CD4-positive, alpha-beta T cell treated with Interleukin-15 for 4 hours (primary cell): ENCODE measurements at regions not wholly inside any gene's neighbourhood (a gene's known extent, or its start where the extent isn't known, plus 50 kb on each side); places are given as distances from the start of the nearest gene placed in this dataset.

ENCODE experiments used
- DNase-seq: peaks from one replicate; pipeline ENCODE4 v3.0.0-alpha.2; 2020; ENCODE audit warnings: low spot score

DNA sequence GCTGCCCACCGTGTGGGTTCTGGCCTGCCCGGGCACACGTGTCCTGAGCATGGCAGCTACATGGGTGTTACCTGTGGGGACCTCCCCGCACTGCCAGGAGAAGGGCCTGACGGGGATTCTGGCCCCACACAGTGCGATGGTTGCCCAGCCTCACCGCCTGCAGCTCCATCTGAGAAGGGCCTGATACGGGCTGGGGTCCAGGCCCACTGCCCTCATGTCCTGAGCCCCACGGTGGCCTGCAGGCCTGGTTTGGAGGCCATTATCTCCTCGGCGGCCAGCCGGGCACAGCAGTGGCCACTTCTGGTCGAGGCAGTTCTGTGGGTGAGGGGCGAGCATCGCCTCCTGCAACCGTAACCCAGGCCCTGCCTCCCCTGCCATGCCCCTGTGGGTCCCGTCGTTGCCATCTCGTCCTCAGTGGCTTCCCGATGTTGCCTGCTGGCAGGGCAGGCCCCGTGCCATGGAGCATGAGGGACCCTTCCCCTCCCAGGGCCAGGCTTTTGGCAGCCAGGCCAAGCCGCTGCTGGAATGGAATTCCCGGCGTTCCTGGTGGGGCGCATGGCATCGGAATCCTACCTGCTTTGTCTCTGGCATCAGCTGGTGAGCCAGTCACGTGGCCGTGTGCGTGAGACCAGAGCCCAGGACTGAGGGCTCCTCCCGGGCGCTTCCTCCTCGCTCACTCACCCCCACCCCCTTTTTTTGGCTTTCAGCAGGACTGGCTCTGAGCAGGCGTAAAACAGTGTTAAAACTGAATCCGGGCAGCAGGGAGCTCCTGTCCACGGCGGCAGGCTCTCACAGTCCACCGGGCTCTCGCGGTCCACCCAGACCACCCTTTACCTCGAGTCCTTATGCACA, 71.9 kb upstream of the PPARA start:
- DNase-seq = no peak

DNA sequence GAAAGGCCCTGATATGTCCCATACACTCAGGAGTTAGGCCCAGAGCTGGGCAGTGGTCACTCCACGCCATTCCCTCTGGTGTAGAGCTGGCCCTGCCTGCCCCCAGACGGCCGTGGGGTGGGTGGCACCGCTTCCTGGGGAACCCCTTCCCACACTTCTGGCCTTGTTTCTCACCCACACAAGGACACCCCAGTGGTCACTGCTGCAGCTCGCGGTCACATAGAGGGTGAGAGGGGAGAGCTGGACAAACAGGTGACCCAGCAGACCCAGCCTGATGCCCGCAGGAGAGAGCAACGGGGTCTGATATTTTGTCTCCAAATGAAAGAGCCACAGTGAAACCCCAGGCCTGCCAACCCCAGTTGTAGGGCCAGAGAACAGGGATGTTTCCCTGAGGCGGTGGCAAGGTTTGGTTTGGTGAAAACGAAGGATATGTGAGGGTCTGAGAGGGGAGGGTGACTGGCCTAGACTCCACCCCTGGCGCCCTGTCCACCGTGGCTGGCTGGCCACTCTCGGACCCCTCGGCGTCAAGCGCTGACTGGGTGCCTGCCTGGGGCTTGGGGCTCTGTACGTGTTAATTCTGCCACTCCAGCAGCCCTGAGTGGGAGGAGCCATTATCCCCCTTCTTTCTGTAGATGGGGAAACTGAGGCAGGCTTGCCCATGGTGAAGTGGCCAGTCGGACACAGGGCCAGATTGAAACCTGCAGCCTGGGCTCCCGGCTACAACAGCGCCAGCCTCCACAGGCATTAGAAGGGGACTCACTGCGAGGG, 71.0 kb upstream of the PPARA start:
- no peak for DNase-seq

DNA sequence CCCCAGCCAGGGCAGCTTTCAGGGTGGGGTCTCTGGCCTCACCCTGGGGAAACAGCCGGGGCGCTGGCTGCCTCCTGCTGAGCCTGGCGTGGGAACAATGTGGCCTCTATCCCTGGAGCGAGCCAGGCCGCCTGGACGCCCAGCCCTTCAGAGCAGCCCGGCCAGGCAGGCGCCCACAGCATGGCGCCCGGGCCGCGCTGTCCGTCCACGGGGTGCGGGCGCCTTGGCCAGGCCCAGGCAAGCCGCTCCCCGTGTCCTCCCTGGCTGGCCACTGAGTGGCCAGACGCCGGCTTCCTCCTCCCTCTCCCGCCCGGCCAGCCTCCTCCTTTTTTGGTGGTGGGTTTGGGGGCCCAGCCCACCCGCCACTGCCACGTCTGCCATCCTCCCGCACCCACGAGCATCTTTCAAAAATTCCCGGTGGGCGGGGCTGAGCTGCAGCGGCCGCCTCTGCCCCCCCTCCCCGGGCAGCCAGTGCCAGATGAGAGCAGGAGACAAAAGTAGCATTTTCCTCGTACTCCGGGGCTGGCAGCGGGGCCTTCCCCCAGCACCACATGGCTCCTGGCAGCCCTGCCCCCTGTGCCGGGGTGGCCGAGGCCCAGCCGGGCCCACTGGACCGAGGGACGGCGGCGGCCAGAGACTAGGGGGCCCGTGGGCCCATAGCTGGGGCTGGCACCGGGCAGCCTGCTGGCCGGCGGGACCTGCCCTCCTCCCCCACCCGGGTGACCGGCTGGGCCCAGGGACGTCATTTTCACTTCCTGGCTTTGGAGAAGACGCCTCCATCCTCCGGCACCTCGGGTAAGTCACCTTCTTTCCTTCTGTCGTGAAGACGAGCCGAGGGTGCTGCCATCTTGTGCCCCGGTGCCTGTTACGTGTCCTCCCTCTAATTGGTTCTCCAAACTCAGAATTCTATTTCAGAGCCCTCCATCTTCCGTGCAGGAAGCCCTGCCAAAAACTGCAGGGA, 70.2 kb upstream of the PPARA start:
- no peak for DNase-seq

DNA sequence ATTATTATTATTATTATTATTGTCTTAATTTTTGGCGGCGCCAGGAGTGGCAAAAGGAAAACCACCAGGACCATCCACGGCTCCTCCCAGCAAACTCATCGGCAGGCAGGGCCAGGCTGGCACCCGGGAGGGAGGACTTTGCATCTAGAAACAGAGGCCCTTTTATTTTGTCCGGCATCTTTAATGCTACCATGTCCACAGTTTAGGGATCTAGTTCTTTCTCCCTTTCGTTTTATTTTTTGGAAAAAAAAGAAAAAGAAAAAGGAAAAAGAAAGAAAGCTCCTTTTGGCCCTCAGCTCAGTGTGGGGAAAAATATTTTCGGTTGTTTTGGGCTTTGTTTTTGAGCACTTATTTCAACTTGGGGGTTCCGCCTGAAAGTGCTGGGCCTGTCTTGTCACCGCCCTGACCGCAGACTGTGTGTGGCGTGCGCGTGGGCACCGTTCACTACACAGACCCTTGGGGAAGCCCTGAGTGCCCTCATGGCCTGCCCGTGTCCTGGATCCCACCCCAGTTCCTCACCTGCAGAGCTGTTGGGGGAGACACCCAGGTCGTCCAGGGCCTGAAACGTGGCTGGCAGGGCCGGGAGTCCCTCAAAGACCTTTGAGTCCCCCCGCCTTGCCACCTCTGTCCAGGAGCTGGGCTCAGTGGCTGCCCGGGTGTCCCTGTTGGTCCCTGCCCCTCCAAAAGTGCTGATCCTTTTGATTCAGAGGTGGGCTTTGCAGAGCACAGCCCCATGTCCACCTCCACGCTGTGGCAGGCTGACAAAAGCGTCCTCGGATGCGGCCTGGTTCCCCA, 69.1 kb upstream of the PPARA start:
- no peak for DNase-seq

DNA sequence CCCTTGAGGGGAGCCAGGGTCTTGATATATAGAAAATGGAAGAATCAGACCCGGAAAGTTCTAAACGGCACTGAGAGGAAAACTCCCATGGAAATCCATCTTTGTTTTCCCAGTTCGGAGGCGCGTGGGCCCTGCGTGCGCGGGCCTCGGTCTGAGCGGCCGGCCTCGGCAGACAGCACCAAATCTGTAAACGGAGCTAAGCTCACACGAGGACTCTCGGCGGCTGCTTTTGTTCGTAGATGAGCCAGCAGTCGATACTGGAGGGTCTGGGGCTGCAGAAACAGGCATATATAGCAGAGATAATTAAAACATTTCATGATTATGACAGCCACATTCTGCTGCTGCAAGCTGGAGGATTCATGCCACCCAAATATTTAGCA, 68.5 kb upstream of the PPARA start:
- no peak for DNase-seq

DNA sequence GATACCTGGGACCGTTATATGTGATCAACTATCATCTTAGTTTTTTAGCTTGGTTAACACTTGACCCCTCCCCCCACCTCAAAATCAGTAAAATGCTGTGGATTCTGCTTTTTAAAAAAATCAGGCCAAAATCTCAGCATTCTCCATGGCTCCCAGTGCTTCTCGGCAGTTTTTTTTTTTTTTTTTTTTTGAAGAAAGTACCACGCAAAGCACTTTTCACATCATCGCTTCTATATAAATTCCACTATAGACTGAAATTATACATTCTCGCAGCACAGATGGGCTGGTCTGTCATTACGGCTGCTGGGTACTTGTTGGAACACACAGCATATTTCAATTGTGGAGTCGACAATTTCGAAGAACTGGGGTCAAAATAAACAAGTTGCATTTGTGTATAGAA, 67.7 kb upstream of the PPARA start:
- no peak for DNase-seq

DNA sequence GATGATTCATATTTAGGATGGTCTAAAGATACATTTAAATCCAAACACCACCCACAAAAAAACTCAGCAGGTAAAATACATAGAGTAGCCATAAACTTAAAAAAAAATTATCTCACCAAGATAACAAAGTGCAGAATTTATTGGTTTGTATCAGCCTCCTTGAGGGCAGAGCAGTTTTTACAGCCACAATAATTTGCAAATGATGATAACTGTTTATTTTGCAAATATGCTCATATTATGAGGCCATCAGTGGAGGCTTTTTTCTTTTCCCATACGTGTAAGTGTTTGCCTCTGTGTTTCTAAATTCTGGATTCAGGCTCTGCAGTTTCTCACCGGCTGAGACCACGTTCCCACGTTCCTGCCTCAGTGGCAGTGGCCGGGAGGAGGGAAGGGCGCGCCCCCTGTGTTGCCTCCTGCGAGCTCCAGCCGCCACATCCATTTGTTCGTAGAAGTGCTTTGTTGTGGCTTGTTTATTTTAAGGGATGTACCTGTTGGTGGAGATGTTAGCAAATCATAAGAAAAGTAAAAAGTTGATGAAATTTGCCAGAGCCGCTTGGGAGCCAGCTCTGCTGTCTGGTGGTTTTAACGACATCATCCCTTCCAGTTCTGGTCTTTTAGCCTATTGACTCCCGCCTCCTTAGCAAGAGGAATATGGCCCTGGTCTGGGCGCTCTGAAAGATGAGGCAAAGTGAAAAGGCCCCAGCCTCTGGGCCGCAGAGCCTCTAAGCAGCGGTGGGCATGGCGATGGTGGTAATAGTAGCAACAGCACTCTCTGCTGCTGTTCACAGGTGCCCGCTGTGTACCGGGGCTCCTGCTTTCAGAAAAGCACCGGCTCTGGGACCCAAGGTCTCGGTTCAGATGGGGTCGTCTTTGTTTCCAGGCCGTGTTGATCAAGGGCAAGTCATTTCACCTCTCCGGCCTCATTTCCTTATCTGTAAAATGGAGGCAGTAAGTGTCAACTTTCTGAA, 66.7 kb upstream of the PPARA start:
- no peak for DNase-seq

DNA sequence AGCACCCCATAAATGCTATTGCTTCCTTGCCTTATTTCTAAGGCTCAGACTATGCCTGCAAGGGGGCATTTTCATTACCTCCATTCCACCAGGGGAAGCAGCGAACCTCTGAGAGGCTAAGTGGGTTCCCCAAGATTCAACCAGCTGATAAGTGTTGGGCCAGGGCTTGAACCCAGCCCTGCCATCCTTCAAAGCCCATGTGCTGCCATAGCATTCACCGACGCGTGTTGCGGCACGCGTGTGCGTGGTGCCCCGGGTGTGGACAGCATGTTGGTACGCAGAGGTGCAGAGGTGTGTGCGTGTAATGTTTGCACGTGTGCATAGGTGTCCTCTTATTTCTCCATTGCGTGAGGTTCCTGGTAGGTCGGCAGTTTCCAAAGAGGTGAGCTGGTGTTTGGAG, 66.0 kb upstream of the PPARA start:
- no peak for DNase-seq

DNA sequence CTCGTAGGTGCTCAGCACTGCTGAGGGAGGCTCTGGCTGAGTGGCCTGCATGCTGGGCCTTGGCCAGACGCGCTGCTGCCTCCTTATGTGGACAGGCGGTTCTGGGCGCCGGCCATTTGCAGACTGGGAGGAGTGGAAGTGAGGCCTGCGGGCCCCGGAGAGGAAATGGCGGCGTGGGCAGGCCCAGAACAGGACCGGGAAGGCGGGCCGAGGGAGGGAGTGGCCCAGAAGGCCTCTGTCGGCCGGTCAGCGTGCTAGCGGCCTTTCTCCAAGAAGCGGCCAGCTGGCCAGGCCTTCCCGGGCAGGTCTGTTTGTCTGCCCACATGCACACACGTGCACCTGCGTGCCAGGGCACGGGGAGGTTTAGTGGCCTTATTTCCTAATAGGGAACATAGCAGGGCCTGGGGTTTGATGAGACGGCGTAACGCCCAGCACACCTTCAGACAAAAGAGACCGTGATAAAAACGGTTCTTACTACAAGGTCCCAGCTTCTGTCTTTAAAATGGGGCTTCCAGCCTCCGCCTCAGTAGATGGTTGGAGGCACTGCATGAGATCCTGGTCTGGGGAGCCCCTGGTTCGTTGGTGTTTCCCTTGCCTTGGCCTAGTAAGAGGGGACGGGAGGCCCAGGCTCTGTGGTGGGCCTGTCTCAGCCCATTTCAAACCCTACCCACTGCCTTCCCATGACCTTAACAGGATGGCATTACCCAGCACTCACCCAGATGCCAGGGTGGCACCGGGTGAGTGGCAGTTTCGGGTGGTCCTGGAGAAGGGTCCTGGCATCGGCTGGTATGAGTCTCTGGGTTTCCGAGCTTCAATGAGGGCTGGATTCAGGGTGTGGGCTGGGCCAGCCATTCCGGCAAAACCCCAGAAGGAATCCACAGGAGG, 65.1 kb upstream of the PPARA start:
- no peak for DNase-seq

DNA sequence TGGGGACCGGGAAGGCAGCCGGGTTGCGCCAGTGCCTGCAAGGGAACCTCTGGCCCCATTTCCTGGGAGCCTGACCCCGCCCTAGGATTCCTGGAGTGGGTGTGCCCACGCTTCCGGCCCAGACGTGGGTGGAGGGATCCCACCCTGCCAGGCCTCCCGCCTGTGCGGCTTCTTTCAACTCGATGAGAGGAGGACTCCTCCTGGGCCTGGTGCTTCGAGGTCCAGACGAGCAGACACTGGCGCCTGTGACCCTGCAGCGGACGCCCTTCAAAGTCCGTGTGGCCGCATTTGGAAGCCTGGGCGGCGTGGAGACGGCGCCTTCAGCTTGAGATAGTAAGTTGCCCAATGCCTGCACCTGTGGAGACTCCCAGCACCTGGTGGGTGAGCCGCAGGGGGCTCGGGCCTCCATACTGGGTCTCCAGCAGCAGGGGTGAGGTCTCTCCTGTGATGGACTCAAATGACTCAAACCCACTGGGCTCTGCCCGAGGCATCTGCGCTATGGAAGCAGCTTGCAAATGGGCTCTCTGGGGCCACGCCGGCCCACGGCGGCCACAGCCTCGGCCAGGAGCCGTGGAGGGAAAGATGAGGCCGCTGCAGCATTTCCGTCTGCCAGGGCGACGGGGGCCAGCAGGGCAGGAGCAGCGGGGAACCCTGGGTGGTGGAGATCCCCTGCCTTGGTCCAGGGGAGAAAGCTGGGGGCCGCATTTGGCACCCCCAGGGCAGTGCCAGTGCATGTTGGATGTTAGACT, 64.3 kb upstream of the PPARA start:
- no peak for DNase-seq

DNA sequence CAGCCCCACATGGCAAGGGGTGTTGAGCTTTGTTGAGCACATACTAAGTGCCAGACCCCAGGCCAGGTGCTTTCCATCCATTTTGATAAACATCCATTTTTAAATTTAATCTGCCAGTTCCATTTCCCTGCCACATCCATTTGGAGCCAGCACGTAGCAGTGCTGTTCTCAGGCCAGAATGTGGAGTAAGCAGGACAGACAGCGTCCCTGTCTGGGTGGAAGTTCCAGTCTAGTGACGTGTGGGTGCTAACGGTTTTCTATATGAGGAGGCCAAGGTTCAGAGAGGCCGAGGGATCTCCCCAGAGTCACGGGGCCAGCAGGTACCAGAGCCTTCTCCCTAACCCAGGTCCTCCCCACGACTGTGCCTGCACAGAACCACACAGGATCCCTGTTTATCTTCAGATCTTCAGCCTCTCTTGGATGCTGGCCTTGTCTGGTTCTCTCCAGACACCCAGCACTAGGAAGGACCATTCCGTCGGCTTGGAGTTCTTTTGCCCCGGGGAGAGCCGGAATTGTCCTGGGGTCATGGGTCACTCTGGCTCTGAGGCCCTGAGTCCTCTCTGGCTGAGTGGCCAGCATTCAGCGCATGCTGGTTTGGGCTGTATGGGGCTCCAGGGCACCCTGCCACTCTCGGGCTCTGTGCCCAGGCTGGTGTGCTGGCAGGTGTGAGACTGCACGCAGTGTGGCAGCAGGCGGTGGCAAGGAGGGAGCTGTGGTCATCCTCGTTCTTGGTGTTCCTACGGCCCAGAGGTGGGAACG, 63.6 kb upstream of the PPARA start:
- DNase-seq = no peak

DNA sequence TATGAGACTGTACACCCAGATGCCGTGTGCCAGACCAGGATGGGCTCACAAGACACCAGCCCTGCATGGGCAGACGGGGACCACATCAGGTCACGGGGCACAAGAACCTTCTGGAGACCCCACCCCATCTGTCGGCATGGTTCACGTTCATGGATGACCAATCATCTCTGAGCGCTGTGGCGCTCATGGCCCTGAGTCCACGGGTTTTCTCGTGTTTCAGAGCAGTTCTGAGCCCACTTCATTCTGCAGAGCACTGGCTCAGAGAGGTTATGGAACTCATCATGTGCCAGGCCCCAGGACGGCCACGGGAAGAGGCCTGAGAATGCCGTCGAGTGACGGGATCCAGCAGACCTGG, 63.0 kb upstream of the PPARA start:
- DNase-seq = no peak

DNA sequence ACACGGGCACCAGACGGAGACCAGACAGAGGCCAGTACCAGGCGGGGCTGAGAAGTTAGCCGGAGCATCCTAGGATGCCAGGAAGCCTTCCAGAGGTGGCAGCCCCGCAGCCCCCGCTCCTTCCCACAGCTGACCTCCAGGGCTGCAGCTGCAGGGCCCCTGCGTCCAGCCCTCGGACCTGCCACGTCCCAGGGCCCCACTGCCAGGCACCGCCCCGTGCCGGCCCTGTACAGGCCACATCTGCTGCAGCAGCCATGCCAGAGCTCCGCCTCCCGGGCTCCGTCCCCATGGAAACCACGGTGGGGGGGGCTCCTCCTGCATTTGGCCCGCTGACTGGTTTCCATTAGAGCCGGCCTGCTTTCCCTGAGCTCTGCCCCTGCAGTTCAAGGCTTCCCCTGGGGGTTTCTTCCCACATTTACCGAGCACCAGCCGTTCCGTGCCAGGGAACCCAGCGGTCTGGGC, 62.5 kb upstream of the PPARA start:
- DNase-seq = no peak

DNA sequence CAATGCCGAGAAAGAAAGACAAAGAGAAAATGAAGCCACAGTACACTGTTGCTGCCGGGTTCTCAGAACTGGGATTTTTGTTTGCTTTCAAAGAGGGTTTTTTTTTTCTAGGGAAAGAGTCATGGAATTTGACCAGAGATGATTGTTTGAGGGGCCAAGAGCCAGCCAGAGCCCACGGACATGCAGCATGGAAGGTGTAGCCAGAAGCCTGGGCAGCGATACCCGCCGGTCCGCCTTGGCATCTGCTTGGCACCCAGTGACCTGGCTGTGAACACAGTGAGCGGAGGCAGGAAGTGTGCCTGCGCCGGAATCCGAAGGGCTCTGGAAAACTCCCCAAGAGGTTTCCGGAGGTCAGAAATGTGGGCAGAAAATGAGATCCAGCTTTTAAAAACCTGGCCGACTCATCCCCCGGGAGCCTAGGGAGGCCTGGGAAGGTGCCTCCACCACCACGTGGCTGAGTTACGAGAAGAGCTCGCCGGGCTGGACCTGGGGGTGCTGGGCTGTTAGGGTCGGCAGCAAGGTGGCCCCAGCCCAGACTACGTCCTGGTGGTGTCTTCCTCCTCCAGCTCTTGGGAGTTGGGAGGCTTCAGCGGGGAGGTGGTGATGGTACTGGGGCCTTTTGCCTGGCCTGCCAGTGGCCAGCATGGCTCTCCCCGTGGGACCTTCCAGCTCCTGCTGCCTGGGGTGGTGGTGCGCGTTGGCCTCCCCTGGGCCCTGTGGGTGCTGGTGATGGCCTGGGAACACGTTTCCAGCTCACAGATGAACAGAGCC, 61.6 kb upstream of the PPARA start:
- DNase-seq = no peak

DNA sequence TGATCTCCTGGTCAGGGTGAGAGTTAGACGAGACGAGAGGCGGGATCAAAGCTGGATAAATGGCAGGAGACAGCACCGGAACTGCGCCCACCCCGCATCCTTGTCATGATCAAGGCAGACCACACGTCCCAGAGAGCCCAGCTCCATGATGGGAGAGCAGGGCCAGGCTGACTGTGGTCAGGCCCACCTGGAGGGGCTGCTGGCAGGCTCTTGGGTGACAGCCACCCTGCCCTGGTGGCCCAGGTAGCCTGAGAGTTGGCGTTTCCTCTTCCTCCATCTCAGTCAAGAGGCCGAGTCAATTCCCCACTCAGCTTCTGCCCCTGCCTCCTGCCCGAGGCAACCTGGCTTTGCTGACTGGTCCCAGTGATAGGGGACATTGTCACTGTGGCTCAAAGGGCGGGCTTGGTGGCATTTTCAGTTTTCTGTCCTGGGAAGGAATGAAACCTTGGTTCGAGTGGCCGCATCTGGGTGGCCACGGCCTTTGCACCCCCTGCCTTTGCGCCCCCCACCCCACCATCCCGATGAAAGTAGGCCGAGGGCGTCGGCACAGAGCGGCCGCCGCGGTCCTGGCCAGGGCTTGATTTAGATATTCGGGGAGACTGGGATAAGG, 60.8 kb upstream of the PPARA start:
- no peak for DNase-seq

DNA sequence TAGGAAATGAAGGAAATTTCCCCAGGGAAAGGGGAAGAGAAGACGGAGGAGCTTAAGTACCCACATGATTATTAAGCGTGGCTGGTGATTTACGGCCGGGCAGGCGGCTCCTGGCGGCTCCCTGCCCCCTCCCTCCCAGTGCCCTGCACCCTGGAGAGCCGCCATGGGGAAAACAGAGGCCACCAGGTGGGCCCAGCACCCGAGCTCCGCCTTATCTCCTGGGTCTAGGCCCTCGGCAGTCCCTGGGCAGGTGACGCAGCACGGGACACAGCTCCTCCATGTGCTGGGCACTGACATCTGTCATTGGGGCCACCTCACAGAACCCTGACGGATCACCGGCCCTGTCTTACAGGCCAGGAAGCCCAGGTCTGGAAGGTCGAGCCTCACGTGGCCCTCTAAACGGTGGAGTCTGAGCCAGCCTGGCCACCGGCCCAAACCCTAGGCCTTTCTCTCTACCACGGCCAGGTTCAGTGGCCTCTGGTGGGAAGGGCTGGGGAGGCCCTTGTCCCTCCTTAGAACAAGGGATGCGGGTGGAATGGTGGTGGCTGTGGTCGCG, 60.2 kb upstream of the PPARA start:
- DNase-seq = no peak
